AG09319 (cell line): ENCODE measurements at regions not wholly inside any gene's neighbourhood (a gene's known extent, or its start where the extent isn't known, plus 50 kb on each side); places are given as distances from the start of the nearest gene placed in this dataset.

Experiments used
- DNase-seq: peaks from one replicate; pipeline ENCODE4 v3.0.0-alpha.2; 2010; ENCODE audit warnings: low read depth; ENCODE audit errors: extremely low read depth
- CTCF ChIP-seq: IDR thresholded peaks from 2 replicates; pipeline ENCODE4 v1.5.1; 2011; ENCODE audit warnings: low read depth, mild to moderate bottlenecking, inconsistent platforms, low read length, moderate library complexity

GRCh38 chr13:34144142-34144541 is 326.2 kb downstream of the RFC3 start:
- no peak for TF ChIP-seq CTCF
- DNase-seq = no peak

DNA sequence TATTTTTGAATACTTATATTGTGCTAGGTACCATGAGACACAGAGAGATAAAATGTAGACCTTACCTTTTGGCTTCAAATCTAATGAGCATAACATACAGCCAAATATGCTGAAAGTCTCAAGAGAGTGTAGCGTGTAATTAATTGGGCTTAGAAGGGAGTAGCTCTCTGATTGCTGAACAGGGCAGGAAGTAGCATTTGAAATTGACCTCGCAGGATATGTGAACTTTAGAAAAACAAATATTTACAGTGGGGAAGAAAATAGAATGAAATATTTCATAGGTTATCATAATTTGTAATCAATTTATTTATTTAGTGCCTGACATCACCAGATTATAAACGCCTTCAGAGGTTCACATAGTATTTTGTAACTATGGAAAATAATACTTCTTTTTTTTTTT is 327.1 kb downstream of the RFC3 start:
- DNase-seq = no peak
- TF ChIP-seq CTCF = no peak

- no peak for DNase-seq
- TF ChIP-seq CTCF = no peak
Measured at GRCh38 chr13:34148359-34148758, 330.4 kb downstream of the RFC3 start.

DNA sequence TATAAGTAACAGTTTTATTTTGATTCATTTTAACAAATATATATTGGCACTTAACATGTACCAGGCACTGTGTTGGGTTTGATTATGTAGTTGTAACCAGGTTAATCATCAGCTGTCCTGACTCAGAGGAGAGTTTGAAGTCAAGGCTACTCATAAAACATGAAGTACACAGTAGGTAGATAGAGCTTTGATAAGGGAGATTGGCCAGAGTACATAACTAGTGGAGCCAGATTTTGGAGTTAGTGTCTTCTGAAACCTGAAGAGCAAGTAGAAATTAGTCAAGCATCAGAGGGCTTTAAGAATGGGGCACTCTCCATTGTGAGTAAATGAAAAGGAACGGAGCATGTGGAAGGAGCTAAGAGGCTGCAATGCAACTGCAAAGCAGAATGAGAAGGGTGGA is 333.9 kb downstream of the RFC3 start:
- TF ChIP-seq CTCF = no peak

GRCh38 chr13:34152409-34152808 is 334.5 kb downstream of the RFC3 start:
- TF ChIP-seq CTCF = no peak
- no peak for DNase-seq

More for the DNA sequence above, 333.9 kb downstream of the RFC3 start:
- no peak for DNase-seq

DNA sequence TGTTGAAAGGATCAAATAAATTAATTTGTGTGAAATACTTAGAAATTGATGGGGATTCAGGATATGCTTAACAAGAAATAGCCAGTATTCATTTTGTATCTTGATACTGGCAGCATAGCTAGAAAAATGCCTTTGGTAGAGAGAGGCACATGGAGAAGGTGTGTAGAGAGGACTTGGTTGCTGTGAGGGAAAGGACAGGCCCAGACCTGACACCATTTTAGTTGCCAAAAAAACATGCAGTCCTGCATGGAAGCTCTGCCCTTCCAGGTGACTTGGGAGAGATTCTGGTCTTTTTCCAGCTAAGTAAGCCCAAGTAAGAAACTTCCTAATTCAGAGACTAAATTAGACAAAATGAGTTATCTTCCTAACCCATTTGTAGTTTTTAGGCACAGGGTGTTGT is 335.0 kb downstream of the RFC3 start:
- no peak for DNase-seq
- no peak for TF ChIP-seq CTCF

- TF ChIP-seq CTCF = no peak
- no peak for DNase-seq
Measured at GRCh38 chr13:34153428-34154180, 335.7 kb downstream of the RFC3 start.
